ENCODE measurements at regions not wholly inside any gene's neighbourhood (a gene's known extent, or its start where the extent isn't known, plus 50 kb on each side); places are given as distances from the start of the nearest gene placed in this dataset.
A peak's percentile ranks its signal among the peaks of the same experiment; 100 is the strongest.

- TF ChIP-seq CTCF (IDR thresholded peaks at IDR 0.05; ENCODE audit: borderline replicate concordance, control extremely low read depth, extremely low read depth, insufficient read depth, missing control alignments): no peak
- in situ Hi-C loops (cut with MboI; ENCODE audit: low sequenced_read_pairs, unreplicated experiment): no loop called here
- no peak for DNase-seq (ENCODE audit: low spot score)
These were observed 67.6 kb downstream of the INSIG1 start for GRCh38 chr7:155365146-155365874.

- DNase-seq (ENCODE audit: low spot score): no peak
- no peak for TF ChIP-seq CTCF (IDR thresholded peaks at IDR 0.05; ENCODE audit: borderline replicate concordance, control extremely low read depth, extremely low read depth, insufficient read depth, missing control alignments)
- in situ Hi-C loops (cut with MboI; ENCODE audit: low sequenced_read_pairs, unreplicated experiment): no loop called here
These were observed 71.4 kb downstream of the INSIG1 start for GRCh38 chr7:155368894-155369600.

GRCh38 chr7:155369766-155370165 lies 72.1 kb downstream of the INSIG1 start:
- DNase-seq (ENCODE audit: low spot score): no peak
- in situ Hi-C loops (cut with MboI; ENCODE audit: low sequenced_read_pairs, unreplicated experiment): loop anchor here (10.0 kb wide), 1 partner anchor 145 kb away; no protein-coding TSS in a partner anchor
- TF ChIP-seq CTCF (IDR thresholded peaks at IDR 0.05; ENCODE audit: borderline replicate concordance, control extremely low read depth, extremely low read depth, insufficient read depth, missing control alignments): no peak

- in situ Hi-C loops (cut with MboI; ENCODE audit: low sequenced_read_pairs, unreplicated experiment): loop anchor here (10.0 kb wide), 1 partner anchor 143 kb away; no protein-coding TSS in a partner anchor
- no peak for TF ChIP-seq CTCF (IDR thresholded peaks at IDR 0.05; ENCODE audit: borderline replicate concordance, control extremely low read depth, extremely low read depth, insufficient read depth, missing control alignments)
- DNase-seq (ENCODE audit: low spot score): no peak
These were observed 73.7 kb downstream of the INSIG1 start for GRCh38 chr7:155371331-155371883.

- in situ Hi-C loops (cut with MboI; ENCODE audit: low sequenced_read_pairs, unreplicated experiment): loop anchor here (10.0 kb wide), 1 partner anchor 143 kb away; no protein-coding TSS in a partner anchor
- peak; percentile 58 for TF ChIP-seq CTCF (IDR thresholded peaks at IDR 0.05; ENCODE audit: borderline replicate concordance, control extremely low read depth, extremely low read depth, insufficient read depth, missing control alignments)
- peak; percentile 77 for DNase-seq (ENCODE audit: low spot score)
These were observed 74.5 kb downstream of the INSIG1 start for GRCh38 chr7:155371884-155372781.
